ENCODE measurements at regions not wholly inside any gene's neighbourhood (a gene's known extent, or its start where the extent isn't known, plus 50 kb on each side); places are given as distances from the start of the nearest gene placed in this dataset.

- TF ChIP-seq FOXJ3 (CRISPR knock-in tag; IDR thresholded peaks at IDR 0.05; ENCODE audit: borderline replicate concordance) (no peak), SMAD3 (CRISPR knock-in tag; IDR thresholded peaks at IDR 0.05; ENCODE audit: borderline replicate concordance) (no peak), E2F4 (CRISPR knock-in tag; IDR thresholded peaks at IDR 0.05; ENCODE audit: borderline replicate concordance, low read depth) (no peak), HMGA2 (CRISPR knock-in tag; IDR thresholded peaks at IDR 0.05) (no peak), MLX (CRISPR knock-in tag; IDR thresholded peaks at IDR 0.05) (no peak)
- Mint-ChIP-seq H3K36me3 (no peaks in the 10 kb centered on the region), H3K4me3 (no peak overlapping the region), H3K9me3 (peaks cover 10% of the 10 kb centered on the region), H3K4me1 (no peaks in the 10 kb centered on the region), H3K27me3 (ENCODE audit: low read depth) (no peaks in the 10 kb centered on the region; the same call in 1 of the 2 replicates), H3K27ac (no peak overlapping the region)
- ChIA-PET POLR2A (no interaction called here), CTCF (no interaction called here)
- DNase-seq (ENCODE audit: low spot score) (no peak), ATAC-seq (no peak)
Observed at GRCh38 chr2:15853903-15854302, 86.4 kb upstream of the MYCN start.

GRCh38 chr2:15855766-15856260, 84.5 kb upstream of the MYCN start:
- Mint-ChIP-seq H3K36me3 (no peaks in the 10 kb centered on the region), H3K4me3 (no peak overlapping the region)
- CTCF ChIA-PET: no interaction called here

DNA sequence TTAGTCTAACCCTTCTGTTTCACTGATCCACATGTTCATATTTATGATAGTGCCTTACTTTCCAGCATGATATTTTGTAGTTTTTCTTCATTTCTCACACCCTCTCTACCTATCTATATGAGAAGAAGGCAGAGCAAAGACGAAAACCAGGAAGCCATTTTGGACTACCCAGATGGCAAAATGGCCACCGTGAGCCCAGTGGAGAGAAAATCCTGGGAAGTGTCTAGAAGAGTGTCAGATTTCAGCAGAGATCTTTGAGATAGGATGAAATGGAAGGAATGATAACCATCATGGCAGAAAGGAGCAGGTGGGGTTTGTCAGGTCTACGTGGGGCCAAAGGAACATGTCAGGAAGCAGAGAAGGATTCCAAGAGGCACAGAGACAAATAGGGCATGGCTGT, 84.0 kb upstream of the MYCN start:
- TF ChIP-seq ATF1 (CRISPR knock-in tag; IDR thresholded peaks at IDR 0.05) (no peak), TCF7 (CRISPR knock-in tag; IDR thresholded peaks at IDR 0.05; ENCODE audit: low read depth) (no peak), NR2C2 (CRISPR knock-in tag; IDR thresholded peaks at IDR 0.05) (no peak)
- H3K27me3 Mint-ChIP-seq (ENCODE audit: low read depth): no peaks in the 10 kb centered on the region; the same call in 1 of the 2 replicates
- ChIA-PET POLR2A (no interaction called here), CTCF (no interaction called here)
- no peak overlapping the region for H3K4me3 Mint-ChIP-seq
- H3K36me3 Mint-ChIP-seq: no peaks in the 10 kb centered on the region
- H3K9me3 Mint-ChIP-seq: peaks cover 5% of the 10 kb centered on the region
- DNase-seq (ENCODE audit: low spot score) (no peak), ATAC-seq (no peak)
- peaks cover 6% of the 10 kb centered on the region for H3K4me1 Mint-ChIP-seq
- H3K27ac Mint-ChIP-seq: no peak overlapping the region

More at GRCh38 chr2:15855766-15856260, 84.5 kb upstream of the MYCN start:
- DNase-seq (ENCODE audit: low spot score): no peak
- Mint-ChIP-seq H3K27ac (no peak overlapping the region), H3K4me1 (peaks cover 4% of the 10 kb centered on the region), H3K27me3 (ENCODE audit: low read depth) (no peaks in the 10 kb centered on the region; the same call in 1 of the 2 replicates), H3K9me3 (peaks cover 5% of the 10 kb centered on the region)
- ATAC-seq: no peak
- TF ChIP-seq, protein P1, sequence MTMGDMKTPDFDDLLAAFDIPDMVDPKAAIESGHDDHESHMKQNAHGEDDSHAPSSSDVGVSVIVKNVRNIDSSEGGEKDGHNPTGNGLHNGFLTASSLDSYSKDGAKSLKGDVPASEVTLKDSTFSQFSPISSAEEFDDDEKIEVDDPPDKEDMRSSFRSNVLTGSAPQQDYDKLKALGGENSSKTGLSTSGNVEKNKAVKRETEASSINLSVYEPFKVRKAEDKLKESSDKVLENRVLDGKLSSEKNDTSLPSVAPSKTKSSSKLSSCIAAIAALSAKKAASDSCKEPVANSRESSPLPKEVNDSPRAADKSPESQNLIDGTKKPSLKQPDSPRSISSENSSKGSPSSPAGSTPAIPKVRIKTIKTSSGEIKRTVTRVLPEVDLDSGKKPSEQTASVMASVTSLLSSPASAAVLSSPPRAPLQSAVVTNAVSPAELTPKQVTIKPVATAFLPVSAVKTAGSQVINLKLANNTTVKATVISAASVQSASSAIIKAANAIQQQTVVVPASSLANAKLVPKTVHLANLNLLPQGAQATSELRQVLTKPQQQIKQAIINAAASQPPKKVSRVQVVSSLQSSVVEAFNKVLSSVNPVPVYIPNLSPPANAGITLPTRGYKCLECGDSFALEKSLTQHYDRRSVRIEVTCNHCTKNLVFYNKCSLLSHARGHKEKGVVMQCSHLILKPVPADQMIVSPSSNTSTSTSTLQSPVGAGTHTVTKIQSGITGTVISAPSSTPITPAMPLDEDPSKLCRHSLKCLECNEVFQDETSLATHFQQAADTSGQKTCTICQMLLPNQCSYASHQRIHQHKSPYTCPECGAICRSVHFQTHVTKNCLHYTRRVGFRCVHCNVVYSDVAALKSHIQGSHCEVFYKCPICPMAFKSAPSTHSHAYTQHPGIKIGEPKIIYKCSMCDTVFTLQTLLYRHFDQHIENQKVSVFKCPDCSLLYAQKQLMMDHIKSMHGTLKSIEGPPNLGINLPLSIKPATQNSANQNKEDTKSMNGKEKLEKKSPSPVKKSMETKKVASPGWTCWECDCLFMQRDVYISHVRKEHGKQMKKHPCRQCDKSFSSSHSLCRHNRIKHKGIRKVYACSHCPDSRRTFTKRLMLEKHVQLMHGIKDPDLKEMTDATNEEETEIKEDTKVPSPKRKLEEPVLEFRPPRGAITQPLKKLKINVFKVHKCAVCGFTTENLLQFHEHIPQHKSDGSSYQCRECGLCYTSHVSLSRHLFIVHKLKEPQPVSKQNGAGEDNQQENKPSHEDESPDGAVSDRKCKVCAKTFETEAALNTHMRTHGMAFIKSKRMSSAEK (CRISPR knock-in tag; IDR thresholded peaks at IDR 0.05; ENCODE audit: borderline replicate concordance): no peak
- TF ChIP-seq PRRX2 (CRISPR knock-in tag; IDR thresholded peaks at IDR 0.05) (no peak), NR1H2 (CRISPR knock-in tag; IDR thresholded peaks at IDR 0.05) (no peak), TCF7 (CRISPR knock-in tag; IDR thresholded peaks at IDR 0.05; ENCODE audit: low read depth) (no peak), ZNF219 (CRISPR knock-in tag; IDR thresholded peaks at IDR 0.05; ENCODE audit: borderline replicate concordance) (no peak), GABPB1 (CRISPR knock-in tag; IDR thresholded peaks at IDR 0.05) (no peak)
- TF ChIP-seq, protein P2, sequence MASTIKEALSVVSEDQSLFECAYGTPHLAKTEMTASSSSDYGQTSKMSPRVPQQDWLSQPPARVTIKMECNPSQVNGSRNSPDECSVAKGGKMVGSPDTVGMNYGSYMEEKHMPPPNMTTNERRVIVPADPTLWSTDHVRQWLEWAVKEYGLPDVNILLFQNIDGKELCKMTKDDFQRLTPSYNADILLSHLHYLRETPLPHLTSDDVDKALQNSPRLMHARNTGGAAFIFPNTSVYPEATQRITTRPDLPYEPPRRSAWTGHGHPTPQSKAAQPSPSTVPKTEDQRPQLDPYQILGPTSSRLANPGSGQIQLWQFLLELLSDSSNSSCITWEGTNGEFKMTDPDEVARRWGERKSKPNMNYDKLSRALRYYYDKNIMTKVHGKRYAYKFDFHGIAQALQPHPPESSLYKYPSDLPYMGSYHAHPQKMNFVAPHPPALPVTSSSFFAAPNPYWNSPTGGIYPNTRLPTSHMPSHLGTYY (CRISPR knock-in tag; IDR thresholded peaks at IDR 0.05): no peak
- POLR2A ChIA-PET: no interaction called here
